ENCODE measurements at regions not wholly inside any gene's neighbourhood (a gene's known extent, or its start where the extent isn't known, plus 50 kb on each side); places are given as distances from the start of the nearest gene placed in this dataset.

DNA sequence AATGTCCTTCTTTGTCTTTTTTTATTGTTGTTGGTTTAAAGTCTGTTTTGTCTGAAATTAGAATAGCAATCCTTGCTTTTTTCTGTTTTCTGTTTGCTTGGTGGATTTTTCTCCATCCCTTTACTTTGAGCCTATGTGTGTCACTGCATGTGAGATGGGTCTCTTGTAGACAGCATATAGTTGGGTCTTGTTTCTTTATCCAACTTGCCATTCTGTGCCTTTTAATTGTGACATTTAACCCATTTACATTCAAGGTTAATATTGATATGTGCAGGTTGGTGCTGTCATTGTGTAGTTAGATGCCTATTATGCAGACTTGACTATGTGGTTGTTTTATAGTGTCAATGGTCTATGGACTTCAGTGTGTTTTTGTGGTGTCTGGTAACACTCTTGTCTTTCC lies 197.5 kb upstream of the FN1 start (continued):
- TF ChIP-seq, protein P1, sequence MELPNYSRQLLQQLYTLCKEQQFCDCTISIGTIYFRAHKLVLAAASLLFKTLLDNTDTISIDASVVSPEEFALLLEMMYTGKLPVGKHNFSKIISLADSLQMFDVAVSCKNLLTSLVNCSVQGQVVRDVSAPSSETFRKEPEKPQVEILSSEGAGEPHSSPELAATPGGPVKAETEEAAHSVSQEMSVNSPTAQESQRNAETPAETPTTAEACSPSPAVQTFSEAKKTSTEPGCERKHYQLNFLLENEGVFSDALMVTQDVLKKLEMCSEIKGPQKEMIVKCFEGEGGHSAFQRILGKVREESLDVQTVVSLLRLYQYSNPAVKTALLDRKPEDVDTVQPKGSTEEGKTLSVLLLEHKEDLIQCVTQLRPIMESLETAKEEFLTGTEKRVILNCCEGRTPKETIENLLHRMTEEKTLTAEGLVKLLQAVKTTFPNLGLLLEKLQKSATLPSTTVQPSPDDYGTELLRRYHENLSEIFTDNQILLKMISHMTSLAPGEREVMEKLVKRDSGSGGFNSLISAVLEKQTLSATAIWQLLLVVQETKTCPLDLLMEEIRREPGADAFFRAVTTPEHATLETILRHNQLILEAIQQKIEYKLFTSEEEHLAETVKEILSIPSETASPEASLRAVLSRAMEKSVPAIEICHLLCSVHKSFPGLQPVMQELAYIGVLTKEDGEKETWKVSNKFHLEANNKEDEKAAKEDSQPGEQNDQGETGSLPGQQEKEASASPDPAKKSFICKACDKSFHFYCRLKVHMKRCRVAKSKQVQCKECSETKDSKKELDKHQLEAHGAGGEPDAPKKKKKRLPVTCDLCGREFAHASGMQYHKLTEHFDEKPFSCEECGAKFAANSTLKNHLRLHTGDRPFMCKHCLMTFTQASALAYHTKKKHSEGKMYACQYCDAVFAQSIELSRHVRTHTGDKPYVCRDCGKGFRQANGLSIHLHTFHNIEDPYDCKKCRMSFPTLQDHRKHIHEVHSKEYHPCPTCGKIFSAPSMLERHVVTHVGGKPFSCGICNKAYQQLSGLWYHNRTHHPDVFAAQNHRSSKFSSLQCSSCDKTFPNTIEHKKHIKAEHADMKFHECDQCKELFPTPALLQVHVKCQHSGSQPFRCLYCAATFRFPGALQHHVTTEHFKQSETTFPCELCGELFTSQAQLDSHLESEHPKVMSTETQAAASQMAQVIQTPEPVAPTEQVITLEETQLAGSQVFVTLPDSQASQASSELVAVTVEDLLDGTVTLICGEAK (IDR thresholded peaks at IDR 0.05; ENCODE audit: borderline replicate concordance): no peak
- TF ChIP-seq, protein P2, sequence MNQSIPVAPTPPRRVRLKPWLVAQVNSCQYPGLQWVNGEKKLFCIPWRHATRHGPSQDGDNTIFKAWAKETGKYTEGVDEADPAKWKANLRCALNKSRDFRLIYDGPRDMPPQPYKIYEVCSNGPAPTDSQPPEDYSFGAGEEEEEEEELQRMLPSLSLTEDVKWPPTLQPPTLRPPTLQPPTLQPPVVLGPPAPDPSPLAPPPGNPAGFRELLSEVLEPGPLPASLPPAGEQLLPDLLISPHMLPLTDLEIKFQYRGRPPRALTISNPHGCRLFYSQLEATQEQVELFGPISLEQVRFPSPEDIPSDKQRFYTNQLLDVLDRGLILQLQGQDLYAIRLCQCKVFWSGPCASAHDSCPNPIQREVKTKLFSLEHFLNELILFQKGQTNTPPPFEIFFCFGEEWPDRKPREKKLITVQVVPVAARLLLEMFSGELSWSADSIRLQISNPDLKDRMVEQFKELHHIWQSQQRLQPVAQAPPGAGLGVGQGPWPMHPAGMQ (IDR thresholded peaks at IDR 0.05; ENCODE audit: borderline replicate concordance): no peak
- no peak for TF ChIP-seq ZZZ3 (IDR thresholded peaks at IDR 0.05; ENCODE audit: control insufficient read depth, insufficient read length, low read depth)
- TF ChIP-seq, protein P3, sequence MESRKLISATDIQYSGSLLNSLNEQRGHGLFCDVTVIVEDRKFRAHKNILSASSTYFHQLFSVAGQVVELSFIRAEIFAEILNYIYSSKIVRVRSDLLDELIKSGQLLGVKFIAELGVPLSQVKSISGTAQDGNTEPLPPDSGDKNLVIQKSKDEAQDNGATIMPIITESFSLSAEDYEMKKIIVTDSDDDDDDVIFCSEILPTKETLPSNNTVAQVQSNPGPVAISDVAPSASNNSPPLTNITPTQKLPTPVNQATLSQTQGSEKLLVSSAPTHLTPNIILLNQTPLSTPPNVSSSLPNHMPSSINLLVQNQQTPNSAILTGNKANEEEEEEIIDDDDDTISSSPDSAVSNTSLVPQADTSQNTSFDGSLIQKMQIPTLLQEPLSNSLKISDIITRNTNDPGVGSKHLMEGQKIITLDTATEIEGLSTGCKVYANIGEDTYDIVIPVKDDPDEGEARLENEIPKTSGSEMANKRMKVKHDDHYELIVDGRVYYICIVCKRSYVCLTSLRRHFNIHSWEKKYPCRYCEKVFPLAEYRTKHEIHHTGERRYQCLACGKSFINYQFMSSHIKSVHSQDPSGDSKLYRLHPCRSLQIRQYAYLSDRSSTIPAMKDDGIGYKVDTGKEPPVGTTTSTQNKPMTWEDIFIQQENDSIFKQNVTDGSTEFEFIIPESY (IDR thresholded peaks at IDR 0.05): no peak
- TF ChIP-seq IKZF1 (conservative IDR thresholded peaks at IDR 0.05): no peak
- TF ChIP-seq E4F1 (IDR thresholded peaks at IDR 0.05; ENCODE audit: borderline replicate concordance, partially characterized antibody): no peak
- TF ChIP-seq BRCA1 (IDR thresholded peaks at IDR 0.05; ENCODE audit: low read depth, low read length): no peak
- TF ChIP-seq RAD51 (IDR thresholded peaks at IDR 0.05): no peak
- TF ChIP-seq ZNF207 (IDR thresholded peaks at IDR 0.05; ENCODE audit: borderline replicate concordance): no peak
- TF ChIP-seq CBX3 (IDR thresholded peaks at IDR 0.05; ENCODE audit: borderline replicate concordance, low read depth): no peak
- no peak for TF ChIP-seq NRF1 (conservative IDR thresholded peaks at IDR 0.05; ENCODE audit: low read depth, low read length)
